Osteoblast (primary cell): ENCODE measurements at regions not wholly inside any gene's neighbourhood (a gene's known extent, or its start where the extent isn't known, plus 50 kb on each side); places are given as distances from the start of the nearest gene placed in this dataset.

Source experiments
- DNase-seq: peaks from one replicate; pipeline ENCODE4 v3.0.0; 2011; ENCODE audit warnings: low spot score, mixed read lengths; ENCODE audit not compliant: insufficient read length; ENCODE audit errors: missing footprints
- H2AFZ ChIP-seq: 2 replicates; pipeline ENCODE4 v1.6.0; 2011; ENCODE audit warnings: mild to moderate bottlenecking, low read length
- H3K27ac ChIP-seq: 2 replicates; pipeline ENCODE4 v1.5.1; 2011; ENCODE audit warnings: mild to moderate bottlenecking, low read depth, low read length, moderate library complexity
- H3K27me3 ChIP-seq: 2 replicates; pipeline ENCODE4 v1.6.0; 2012; ENCODE audit warnings: mild to moderate bottlenecking, control low read depth, inconsistent platforms, low read length, moderate library complexity; ENCODE audit not compliant: insufficient read depth
- H3K36me3 ChIP-seq: 2 replicates; pipeline ENCODE4 v1.5.1; 2011; ENCODE audit warnings: mild to moderate bottlenecking, low read length, control low read depth, moderate library complexity; ENCODE audit not compliant: insufficient read depth
- H3K4me1 ChIP-seq: 2 replicates; pipeline ENCODE4 v1.5.1; 2011; ENCODE audit warnings: mild to moderate bottlenecking, low read length, control low read depth, moderate library complexity; ENCODE audit not compliant: insufficient read depth
- H3K4me2 ChIP-seq: 2 replicates; pipeline ENCODE4 v1.6.0; 2011; ENCODE audit warnings: mild to moderate bottlenecking, low read length; ENCODE audit not compliant: insufficient read depth
- H3K4me3 ChIP-seq: fragments of 200-600 bp; sonication (generic); 3 replicates; pipeline ENCODE4 v1.5.1; 2012; ENCODE audit warnings: mild to moderate bottlenecking, low read length, inconsistent platforms; ENCODE audit not compliant: insufficient read depth
- H3K79me2 ChIP-seq: 2 replicates; pipeline ENCODE4 v1.6.0; 2012; ENCODE audit warnings: mild to moderate bottlenecking, low read length, control low read depth, inconsistent platforms; ENCODE audit not compliant: insufficient read depth
- H3K9me3 ChIP-seq: 2 replicates; pipeline ENCODE4 v1.5.1; 2011; ENCODE audit warnings: low read depth, low read length, control low read depth
- H4K20me1 ChIP-seq: 2 replicates; pipeline ENCODE4 v1.6.0; 2012; ENCODE audit warnings: mild to moderate bottlenecking, low read length, control low read depth; ENCODE audit not compliant: insufficient read depth
- TF ChIP-seq, protein P1 (sequence below): IDR thresholded peaks from 2 replicates; pipeline ENCODE4 v1.5.1; 2011; ENCODE audit warnings: mild to moderate bottlenecking, low read depth, low read length, moderate library complexity; ENCODE audit errors: extremely low read depth

DNA sequence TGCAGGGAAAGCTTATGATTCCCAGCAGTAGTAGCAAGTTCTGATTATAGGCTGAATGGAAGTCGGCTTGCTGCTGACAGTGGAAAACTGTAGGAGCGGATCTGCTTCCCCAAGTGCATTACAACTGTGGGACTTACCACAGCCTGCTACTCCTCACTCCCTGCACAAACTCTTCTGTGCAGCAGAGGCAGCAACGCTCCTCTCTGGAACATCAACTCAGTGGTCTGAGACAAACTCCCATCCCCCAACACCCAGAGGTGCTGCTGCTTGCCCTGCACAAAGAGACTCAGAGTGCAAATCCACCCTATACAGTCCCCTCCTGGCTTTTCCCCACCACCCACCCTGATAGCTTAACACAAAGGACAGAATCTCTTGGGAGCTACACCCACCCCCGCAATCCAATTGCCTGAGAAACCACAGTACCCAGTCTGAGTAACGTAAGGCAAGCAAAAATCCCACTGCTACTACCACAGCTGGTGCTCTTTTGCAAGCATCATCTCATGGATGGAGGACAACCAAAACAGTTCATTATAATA lies 1455.2 kb downstream of the AMY1C start:
- DNase-seq = no peak
- no peak overlapping the region for H3K4me2 ChIP-seq
- no peak overlapping the region for H3K4me3 ChIP-seq
- no peak overlapping the region for H3K27ac ChIP-seq
- no peaks in the 10 kb centered on the region for H3K27me3 ChIP-seq
- no peaks in the 10 kb centered on the region for H3K9me3 ChIP-seq
- no peak overlapping the region for H2AFZ ChIP-seq
- H3K79me2 ChIP-seq = no peaks in the 10 kb centered on the region
- H3K36me3 ChIP-seq = no peaks in the 10 kb centered on the region
- H3K4me1 ChIP-seq = no peaks in the 10 kb centered on the region
- no peaks in the 10 kb centered on the region for H4K20me1 ChIP-seq
- TF ChIP-seq, protein P1, sequence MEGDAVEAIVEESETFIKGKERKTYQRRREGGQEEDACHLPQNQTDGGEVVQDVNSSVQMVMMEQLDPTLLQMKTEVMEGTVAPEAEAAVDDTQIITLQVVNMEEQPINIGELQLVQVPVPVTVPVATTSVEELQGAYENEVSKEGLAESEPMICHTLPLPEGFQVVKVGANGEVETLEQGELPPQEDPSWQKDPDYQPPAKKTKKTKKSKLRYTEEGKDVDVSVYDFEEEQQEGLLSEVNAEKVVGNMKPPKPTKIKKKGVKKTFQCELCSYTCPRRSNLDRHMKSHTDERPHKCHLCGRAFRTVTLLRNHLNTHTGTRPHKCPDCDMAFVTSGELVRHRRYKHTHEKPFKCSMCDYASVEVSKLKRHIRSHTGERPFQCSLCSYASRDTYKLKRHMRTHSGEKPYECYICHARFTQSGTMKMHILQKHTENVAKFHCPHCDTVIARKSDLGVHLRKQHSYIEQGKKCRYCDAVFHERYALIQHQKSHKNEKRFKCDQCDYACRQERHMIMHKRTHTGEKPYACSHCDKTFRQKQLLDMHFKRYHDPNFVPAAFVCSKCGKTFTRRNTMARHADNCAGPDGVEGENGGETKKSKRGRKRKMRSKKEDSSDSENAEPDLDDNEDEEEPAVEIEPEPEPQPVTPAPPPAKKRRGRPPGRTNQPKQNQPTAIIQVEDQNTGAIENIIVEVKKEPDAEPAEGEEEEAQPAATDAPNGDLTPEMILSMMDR = no peak

DNA sequence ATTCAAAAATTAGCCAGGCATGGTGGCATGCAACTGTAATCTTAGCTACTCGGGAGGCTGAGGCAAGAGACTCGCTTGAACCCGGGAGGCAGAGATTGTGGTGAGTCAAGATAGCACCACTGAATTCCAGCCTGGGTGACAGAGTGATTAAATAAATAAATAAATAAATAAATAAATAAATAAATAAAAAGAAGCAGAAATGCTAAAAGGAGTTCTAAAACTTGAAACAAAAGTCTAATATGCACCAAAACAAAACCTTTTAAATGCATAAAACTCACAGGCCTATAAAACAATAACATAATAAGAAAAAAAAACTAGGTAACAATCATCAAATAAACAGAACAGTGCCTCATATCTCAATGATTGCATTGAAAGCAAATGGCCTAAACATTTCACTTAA lies 1458.9 kb downstream of the AMY1C start:
- no peak overlapping the region for H2AFZ ChIP-seq
- no peak for DNase-seq
- no peak overlapping the region for H3K4me2 ChIP-seq
- no peaks in the 10 kb centered on the region for H4K20me1 ChIP-seq
- no peak overlapping the region for H3K27ac ChIP-seq
- TF ChIP-seq, protein P1 = no peak
- no peaks in the 10 kb centered on the region for H3K4me1 ChIP-seq
- peaks cover 5% of the 10 kb centered on the region for H3K9me3 ChIP-seq
- no peak overlapping the region for H3K4me3 ChIP-seq
- no peaks in the 10 kb centered on the region for H3K79me2 ChIP-seq
- H3K36me3 ChIP-seq = no peaks in the 10 kb centered on the region
- H3K27me3 ChIP-seq = no peaks in the 10 kb centered on the region

GRCh38 chr1:105210747-105211146 lies 1461.0 kb downstream of the AMY1C start:
- H3K36me3 ChIP-seq = no peaks in the 10 kb centered on the region
- H3K4me3 ChIP-seq = no peak overlapping the region
- no peaks in the 10 kb centered on the region for H4K20me1 ChIP-seq

GRCh38 chr1:105231378-105231777 lies 1481.7 kb downstream of the AMY1C start:
- no peaks in the 10 kb centered on the region for H3K4me1 ChIP-seq
- no peaks in the 10 kb centered on the region for H3K9me3 ChIP-seq
- no peak overlapping the region for H2AFZ ChIP-seq
- no peaks in the 10 kb centered on the region for H3K79me2 ChIP-seq
- no peaks in the 10 kb centered on the region for H3K36me3 ChIP-seq
- no peak for DNase-seq
- no peaks in the 10 kb centered on the region for H4K20me1 ChIP-seq
- H3K4me2 ChIP-seq = no peak overlapping the region
- no peaks in the 10 kb centered on the region for H3K27me3 ChIP-seq
- H3K4me3 ChIP-seq = no peak overlapping the region
- H3K27ac ChIP-seq = no peak overlapping the region
- TF ChIP-seq, protein P1 = no peak

More at GRCh38 chr1:105210747-105211146, 1461.0 kb downstream of the AMY1C start:
- Histone ChIP-seq H3K79me2 (no peaks in the 10 kb centered on the region), H3K27me3 (no peaks in the 10 kb centered on the region), H3K27ac (no peak overlapping the region), H3K9me3 (peaks cover 5% of the 10 kb centered on the region), H3K4me1 (no peaks in the 10 kb centered on the region), H2AFZ (no peak overlapping the region), H3K4me2 (no peak overlapping the region)
- TF ChIP-seq, protein P1 = no peak
- no peak for DNase-seq
